ENCODE measurements at regions not wholly inside any gene's neighbourhood (a gene's known extent, or its start where the extent isn't known, plus 50 kb on each side); places are given as distances from the start of the nearest gene placed in this dataset.

- H3K36me3 Mint-ChIP-seq (ENCODE audit: insufficient read depth) = no peaks in the 10 kb centered on the region
These were observed 94.1 kb downstream of the PLK2 start for GRCh38 chr5:58365791-58366190.

GRCh38 chr5:58363461-58364249 lies 96.2 kb downstream of the PLK2 start:
- H3K9me3 Mint-ChIP-seq (ENCODE audit: low read depth) = no peaks in the 10 kb centered on the region
- H3K4me1 Mint-ChIP-seq (ENCODE audit: low read depth) = no peaks in the 10 kb centered on the region
- H3K27me3 Mint-ChIP-seq = no peaks in the 10 kb centered on the region
- no peak overlapping the region for H3K4me3 Mint-ChIP-seq (ENCODE audit: low read depth)
- H3K27ac Mint-ChIP-seq = no peak overlapping the region
- H3K36me3 Mint-ChIP-seq (ENCODE audit: insufficient read depth) = no peaks in the 10 kb centered on the region
- no peak for TF ChIP-seq CTCF (IDR thresholded peaks at IDR 0.05; ENCODE audit: unreplicated experiment)
- DNase-seq (ENCODE audit: low spot score, unreplicated experiment) = no peak

More at GRCh38 chr5:58365791-58366190, 94.1 kb downstream of the PLK2 start:
- H3K27me3 Mint-ChIP-seq = no peaks in the 10 kb centered on the region
- DNase-seq (ENCODE audit: low spot score, unreplicated experiment) = no peak
- TF ChIP-seq CTCF (IDR thresholded peaks at IDR 0.05; ENCODE audit: unreplicated experiment) = no peak
- H3K9me3 Mint-ChIP-seq (ENCODE audit: low read depth) = no peaks in the 10 kb centered on the region
- H3K27ac Mint-ChIP-seq = no peak overlapping the region
- no peak overlapping the region for H3K4me3 Mint-ChIP-seq (ENCODE audit: low read depth)
- no peaks in the 10 kb centered on the region for H3K4me1 Mint-ChIP-seq (ENCODE audit: low read depth)

GRCh38 chr5:58362135-58362534 lies 97.8 kb downstream of the PLK2 start:
- Mint-ChIP-seq H3K4me3 (ENCODE audit: low read depth) (no peak overlapping the region), H3K27ac (no peak overlapping the region), H3K36me3 (ENCODE audit: insufficient read depth) (no peaks in the 10 kb centered on the region), H3K4me1 (ENCODE audit: low read depth) (no peaks in the 10 kb centered on the region), H3K9me3 (ENCODE audit: low read depth) (no peaks in the 10 kb centered on the region), H3K27me3 (no peaks in the 10 kb centered on the region)
- no peak for DNase-seq (ENCODE audit: low spot score, unreplicated experiment)
- TF ChIP-seq CTCF (IDR thresholded peaks at IDR 0.05; ENCODE audit: unreplicated experiment) = no peak

- H3K27ac Mint-ChIP-seq = no peak overlapping the region
- H3K36me3 Mint-ChIP-seq (ENCODE audit: insufficient read depth) = no peaks in the 10 kb centered on the region
- TF ChIP-seq CTCF (IDR thresholded peaks at IDR 0.05; ENCODE audit: unreplicated experiment) = no peak
- H3K4me3 Mint-ChIP-seq (ENCODE audit: low read depth) = no peak overlapping the region
- no peaks in the 10 kb centered on the region for H3K27me3 Mint-ChIP-seq
- DNase-seq (ENCODE audit: low spot score, unreplicated experiment) = no peak
- no peaks in the 10 kb centered on the region for H3K9me3 Mint-ChIP-seq (ENCODE audit: low read depth)
- no peaks in the 10 kb centered on the region for H3K4me1 Mint-ChIP-seq (ENCODE audit: low read depth)
These were observed 99.1 kb downstream of the PLK2 start for GRCh38 chr5:58360794-58361193.

GRCh38 chr5:58359981-58360380 lies 99.9 kb downstream of the PLK2 start:
- no peak for TF ChIP-seq CTCF (IDR thresholded peaks at IDR 0.05; ENCODE audit: unreplicated experiment)
- no peak overlapping the region for H3K27ac Mint-ChIP-seq
- DNase-seq (ENCODE audit: low spot score, unreplicated experiment) = no peak
- H3K36me3 Mint-ChIP-seq (ENCODE audit: insufficient read depth) = no peaks in the 10 kb centered on the region
- no peaks in the 10 kb centered on the region for H3K9me3 Mint-ChIP-seq (ENCODE audit: low read depth)
- no peaks in the 10 kb centered on the region for H3K27me3 Mint-ChIP-seq
- no peak overlapping the region for H3K4me3 Mint-ChIP-seq (ENCODE audit: low read depth)
- H3K4me1 Mint-ChIP-seq (ENCODE audit: low read depth) = no peaks in the 10 kb centered on the region
